Trophoblast cell (in vitro differentiated cells and primary cell): ENCODE measurements at regions not wholly inside any gene's neighbourhood (a gene's known extent, or its start where the extent isn't known, plus 50 kb on each side); places are given as distances from the start of the nearest gene placed in this dataset.

ENCODE experiments used
- DNase-seq, 2 donors: peaks; one replicate each; pipeline ENCODE4 v3.0.0-alpha.2; 2016
- H2AFZ ChIP-seq: 2 replicates; pipeline ENCODE4 v1.6.1; 2013; ENCODE audit warnings: low read length, moderate library complexity, mild to moderate bottlenecking; ENCODE audit not compliant: insufficient read depth, poor library complexity
- H2AK5ac ChIP-seq: 2 replicates; pipeline ENCODE4 v1.6.1; 2013; ENCODE audit warnings: mild to moderate bottlenecking, low read length
- H2BK120ac ChIP-seq: 2 replicates; pipeline ENCODE4 v1.6.1; 2013; ENCODE audit warnings: low read length, mild to moderate bottlenecking, moderate library complexity; ENCODE audit not compliant: insufficient read depth, poor library complexity
- H2BK12ac ChIP-seq: 2 replicates; pipeline ENCODE4 v1.6.1; 2013; ENCODE audit warnings: mild to moderate bottlenecking, low read length, moderate library complexity
- H2BK5ac ChIP-seq: 2 replicates; pipeline ENCODE4 v1.6.1; 2013; ENCODE audit warnings: low read length, low read depth, moderate library complexity, mild to moderate bottlenecking; ENCODE audit not compliant: poor library complexity
- H3K14ac ChIP-seq: 2 replicates; pipeline ENCODE4 v1.6.1; 2013; ENCODE audit warnings: mild to moderate bottlenecking, low read length
- H3K18ac ChIP-seq: 2 replicates; pipeline ENCODE4 v1.6.1; 2013; ENCODE audit warnings: mild to moderate bottlenecking, low read length
- H3K23ac ChIP-seq: 2 replicates; pipeline ENCODE4 v1.6.1; 2013; ENCODE audit warnings: low read length
- H3K27ac ChIP-seq: 2 replicates; pipeline ENCODE4 v1.5.1; 2013; ENCODE audit warnings: low read depth, mild to moderate bottlenecking, inconsistent platforms, low read length, moderate library complexity
- H3K27me3 ChIP-seq: 2 replicates; pipeline ENCODE4 v1.6.1; 2013; ENCODE audit warnings: inconsistent platforms, mild to moderate bottlenecking, low read length, moderate library complexity; ENCODE audit not compliant: insufficient read depth
- H3K36me3 ChIP-seq, 2 experiments: 1 replicate in 1 of 2; 2 replicates in 1 of 2; pipeline ENCODE4 v1.6.1; 2013; ENCODE audit warnings: low read length in 2 of 2, mild to moderate bottlenecking in 2 of 2, moderate library complexity in 1 of 2; ENCODE audit not compliant: insufficient read depth in 2 of 2, control insufficient read depth in 1 of 2
- H3K4ac ChIP-seq: 2 replicates; pipeline ENCODE4 v1.6.1; 2013; ENCODE audit warnings: low read depth, mild to moderate bottlenecking, low read length, moderate library complexity
- H3K4me1 ChIP-seq, 2 experiments: 1 replicate in 1 of 2; 2 replicates in 1 of 2; pipeline ENCODE4 v1.6.1; 2013; ENCODE audit warnings: low read length in 2 of 2, mild to moderate bottlenecking in 2 of 2, moderate library complexity in 1 of 2; ENCODE audit not compliant: insufficient read depth in 2 of 2, control insufficient read depth in 1 of 2
- H3K4me2 ChIP-seq: 2 replicates; pipeline ENCODE4 v1.6.1; 2013; ENCODE audit warnings: inconsistent platforms, mild to moderate bottlenecking, low read length, moderate library complexity
- H3K4me3 ChIP-seq: 2 replicates; pipeline ENCODE4 v1.5.1; 2013; ENCODE audit warnings: mild to moderate bottlenecking, low read depth, low read length, inconsistent platforms
- H3K79me1 ChIP-seq: one replicate; pipeline ENCODE4 v1.6.1; 2013; ENCODE audit warnings: low read length
- H3K79me2 ChIP-seq: 2 replicates; pipeline ENCODE4 v1.6.1; 2013; ENCODE audit warnings: low read length, mild to moderate bottlenecking; ENCODE audit not compliant: control insufficient read depth, insufficient read depth, poor library complexity
- H3K9ac ChIP-seq: 2 replicates; pipeline ENCODE4 v1.6.1; 2013; ENCODE audit warnings: mild to moderate bottlenecking, low read length
- H3K9me3 ChIP-seq: 2 replicates; pipeline ENCODE4 v1.6.1; 2013; ENCODE audit warnings: low read depth, mild to moderate bottlenecking, control low read depth, inconsistent platforms, low read length; ENCODE audit not compliant: insufficient read depth
- H4K12ac ChIP-seq: 2 replicates; pipeline ENCODE4 v1.6.1; 2013; ENCODE audit warnings: low read depth, mild to moderate bottlenecking, low read length, moderate library complexity
- H4K8ac ChIP-seq: 2 replicates; pipeline ENCODE4 v1.6.1; 2013; ENCODE audit warnings: low read depth, mild to moderate bottlenecking, low read length, moderate library complexity
- H4K91ac ChIP-seq: one replicate; pipeline ENCODE4 v1.6.1; 2013; ENCODE audit warnings: low read depth, mild to moderate bottlenecking, low read length, moderate library complexity
- WGBS: extraction: QIAGEN DNeasy Blood & Tissue Kit; methylation state at CpG from one replicate; pipeline ENCODE4 v1.1.7; 2013; ENCODE audit warnings: missing lambda C conversion rate; ENCODE audit not compliant: insufficient read length, insufficient coverage; ENCODE audit errors: extremely low coverage; 5-methylcytosine and 5-hydroxymethylcytosine counted together

GRCh38 chr10:4316161-4316810 lies 509.7 kb upstream of the AKR1E2 start:
- H4K12ac ChIP-seq: no peak overlapping the region
- H3K27me3 ChIP-seq: no peaks in the 10 kb centered on the region
- no peaks in the 10 kb centered on the region for H3K36me3 ChIP-seq
- no peak overlapping the region for H3K4me3 ChIP-seq
- H3K4me2 ChIP-seq: no peak overlapping the region
- peak overlapping the region; percentile 4 for H2BK12ac ChIP-seq
- no peak for DNase-seq
- no peak overlapping the region for H2BK5ac ChIP-seq
- H3K9me3 ChIP-seq: no peaks in the 10 kb centered on the region
- WGBS: 100% methylated on average over 1 of the region's 13 CpGs
- no peaks in the 10 kb centered on the region for H3K79me1 ChIP-seq
- H2AFZ ChIP-seq: no peak overlapping the region
- H3K4ac ChIP-seq: no peak overlapping the region
- H4K8ac ChIP-seq: peak overlapping the region; percentile 60
- H3K23ac ChIP-seq: no peak overlapping the region
- no peak overlapping the region for H3K9ac ChIP-seq
- no peaks in the 10 kb centered on the region for H3K79me2 ChIP-seq
- peaks cover 0 to 3% of the 10 kb centered on the region in 2 experiments for H3K4me1 ChIP-seq
- H3K14ac ChIP-seq: peak overlapping the region; percentile 1
- no peak overlapping the region for H3K27ac ChIP-seq
- no peak overlapping the region for H2BK120ac ChIP-seq
- H2AK5ac ChIP-seq: no peak overlapping the region
- H3K18ac ChIP-seq: no peak overlapping the region
- H4K91ac ChIP-seq: peak overlapping the region; percentile 62

GRCh38 chr10:4315551-4315950 lies 510.5 kb upstream of the AKR1E2 start:
- H3K79me1 ChIP-seq: no peaks in the 10 kb centered on the region
- no peak overlapping the region for H3K4ac ChIP-seq
- no peak overlapping the region for H2AK5ac ChIP-seq
- DNase-seq: no peak
- H2BK12ac ChIP-seq: no peak overlapping the region
- no peak overlapping the region for H2AFZ ChIP-seq
- WGBS: no CpG with 5 or more reads among the region's 4 CpGs
- no peak overlapping the region for H3K14ac ChIP-seq
- H3K4me2 ChIP-seq: no peak overlapping the region
- no peak overlapping the region for H3K27ac ChIP-seq
- no peak overlapping the region for H3K9ac ChIP-seq
- no peaks in the 10 kb centered on the region for H3K27me3 ChIP-seq
- peaks cover 0 to 3% of the 10 kb centered on the region in 2 experiments for H3K4me1 ChIP-seq
- H3K4me3 ChIP-seq: no peak overlapping the region
- no peaks in the 10 kb centered on the region for H3K79me2 ChIP-seq
- no peak overlapping the region for H4K12ac ChIP-seq
- no peak overlapping the region for H2BK5ac ChIP-seq
- H3K9me3 ChIP-seq: no peaks in the 10 kb centered on the region
- no peak overlapping the region for H2BK120ac ChIP-seq
- no peaks in the 10 kb centered on the region for H3K36me3 ChIP-seq
- H4K8ac ChIP-seq: no peak overlapping the region
- H3K18ac ChIP-seq: no peak overlapping the region
- no peak overlapping the region for H3K23ac ChIP-seq
- H4K91ac ChIP-seq: no peak overlapping the region

DNA sequence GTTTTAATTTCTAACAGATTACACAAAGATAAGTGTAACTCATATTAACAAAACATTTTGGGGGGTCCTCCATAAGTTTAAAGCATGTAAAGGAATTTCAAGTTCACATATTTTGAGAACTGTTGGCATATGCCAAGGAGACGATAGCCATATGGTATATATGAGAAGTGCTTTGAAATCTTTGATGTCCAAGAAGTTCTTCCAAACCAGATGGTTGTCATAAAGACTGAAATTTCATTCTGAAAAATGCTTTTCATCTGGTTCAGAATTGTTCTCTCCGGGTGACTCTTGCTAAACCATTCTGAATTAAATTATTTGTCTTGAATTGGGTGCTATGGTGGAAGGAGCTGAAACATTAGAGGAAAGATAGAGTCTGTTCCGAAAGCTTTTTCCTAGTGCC lies 513.0 kb upstream of the AKR1E2 start:
- H3K4me3 ChIP-seq: no peak overlapping the region
- no peak overlapping the region for H2BK5ac ChIP-seq
- no peaks in the 10 kb centered on the region for H3K36me3 ChIP-seq
- H4K8ac ChIP-seq: no peak overlapping the region
- H3K79me2 ChIP-seq: no peaks in the 10 kb centered on the region
- no peaks in the 10 kb centered on the region for H3K9me3 ChIP-seq
- WGBS: no CpG with 5 or more reads among the region's 3 CpGs
- peaks cover 0 to 3% of the 10 kb centered on the region in 2 experiments for H3K4me1 ChIP-seq
- H3K27me3 ChIP-seq: no peaks in the 10 kb centered on the region
- H2AFZ ChIP-seq: no peak overlapping the region
- H3K79me1 ChIP-seq: no peaks in the 10 kb centered on the region
- H3K27ac ChIP-seq: no peak overlapping the region
- no peak overlapping the region for H4K91ac ChIP-seq
- H3K9ac ChIP-seq: no peak overlapping the region
- no peak overlapping the region for H3K14ac ChIP-seq
- no peak overlapping the region for H4K12ac ChIP-seq
- no peak overlapping the region for H2AK5ac ChIP-seq
- no peak for DNase-seq
- H3K4me2 ChIP-seq: no peak overlapping the region
- H3K23ac ChIP-seq: no peak overlapping the region
- no peak overlapping the region for H2BK12ac ChIP-seq
- no peak overlapping the region for H2BK120ac ChIP-seq
- H3K4ac ChIP-seq: no peak overlapping the region
- H3K18ac ChIP-seq: no peak overlapping the region

- no peaks in the 10 kb centered on the region for H3K79me1 ChIP-seq
- H2AK5ac ChIP-seq: no peak overlapping the region
- H4K91ac ChIP-seq: no peak overlapping the region
- DNase-seq: no peak
- H3K4me1 ChIP-seq: peaks cover 0 to 3% of the 10 kb centered on the region in 2 experiments
- H3K4me3 ChIP-seq: no peak overlapping the region
- no peak overlapping the region for H3K14ac ChIP-seq
- H3K9ac ChIP-seq: no peak overlapping the region
- no peaks in the 10 kb centered on the region for H3K9me3 ChIP-seq
- no peak overlapping the region for H2BK120ac ChIP-seq
- H3K4me2 ChIP-seq: no peak overlapping the region
- no peak overlapping the region for H4K8ac ChIP-seq
- H3K79me2 ChIP-seq: no peaks in the 10 kb centered on the region
- no peak overlapping the region for H2AFZ ChIP-seq
- no peaks in the 10 kb centered on the region for H3K36me3 ChIP-seq
- no CpG with 5 or more reads among the region's 4 CpGs for WGBS
- H3K4ac ChIP-seq: no peak overlapping the region
- H3K27ac ChIP-seq: no peak overlapping the region
- no peak overlapping the region for H4K12ac ChIP-seq
- no peaks in the 10 kb centered on the region for H3K27me3 ChIP-seq
- H2BK12ac ChIP-seq: no peak overlapping the region
- H3K23ac ChIP-seq: no peak overlapping the region
- no peak overlapping the region for H2BK5ac ChIP-seq
- H3K18ac ChIP-seq: no peak overlapping the region
Measured at GRCh38 chr10:4312051-4312835, 513.8 kb upstream of the AKR1E2 start.
